ENCODE measurements at regions not wholly inside any gene's neighbourhood (a gene's known extent, or its start where the extent isn't known, plus 50 kb on each side); places are given as distances from the start of the nearest gene placed in this dataset.

GRCh38 chr11:87421422-87421821 is 383.7 kb downstream of the TMEM135 start:
- DNase-seq, result peak; percentile 79 to 86 (median 81)

- DNase-seq, result no peak
Observed at GRCh38 chr11:87417951-87418350, 380.2 kb downstream of the TMEM135 start.

- DNase-seq, result no peak
Observed at GRCh38 chr11:87405843-87406242, 368.1 kb downstream of the TMEM135 start.

GRCh38 chr11:87405356-87405755 is 367.6 kb downstream of the TMEM135 start:
- DNase-seq, result no peak

- DNase-seq, result peak in 1 of 4 experiments; percentile 9
Observed at GRCh38 chr11:87401653-87402052, 363.9 kb downstream of the TMEM135 start.

GRCh38 chr11:87399341-87399740 is 361.6 kb downstream of the TMEM135 start:
- DNase-seq, result no peak

- no peak for DNase-seq
Observed at GRCh38 chr11:87398931-87399330, 361.2 kb downstream of the TMEM135 start.

GRCh38 chr11:87397011-87397865 is 359.5 kb downstream of the TMEM135 start:
- peak; percentile 19 to 78 (median 62) for DNase-seq

- DNase-seq, result no peak
Observed at GRCh38 chr11:87394924-87395323, 357.2 kb downstream of the TMEM135 start.

GRCh38 chr11:87392665-87393064 is 354.9 kb downstream of the TMEM135 start:
- no peak for DNase-seq

GRCh38 chr11:87391496-87391895 is 353.8 kb downstream of the TMEM135 start:
- no peak for DNase-seq

GRCh38 chr11:87384078-87384729 is 346.5 kb downstream of the TMEM135 start:
- DNase-seq, result no peak

- DNase-seq, result no peak
Observed at GRCh38 chr11:87374038-87374807, 336.5 kb downstream of the TMEM135 start.
